MCF 10A (cell line): ENCODE measurements at regions not wholly inside any gene's neighbourhood (a gene's known extent, or its start where the extent isn't known, plus 50 kb on each side); places are given as distances from the start of the nearest gene placed in this dataset.

Source experiments
- BruUV-seq: library from RNA; stranded (reverse); fragments of 400-500 nt; replicated peaks from 2 replicates; lab custom pipeline; 2021; lab: Mats Ljungman, UMichigan
- CTCF ChIA-PET: fragments of 300-600 bp; sonication (Branson Sonifier 250); formaldehyde crosslinking; extraction: SDS; loops from one replicate; lab custom pipeline; 2021; ENCODE audit warnings: antibody characterized with exemption, inconsistent platforms; lab: Yijun Ruan, JAX
- POLR2A ChIA-PET: fragments of 300-600, 350-650 bp; sonication (Branson Sonifier 250); formaldehyde crosslinking; extraction: SDS; loops from one replicate; lab custom pipeline; 2020; ENCODE audit warnings: antibody characterized with exemption, inconsistent platforms; lab: Yijun Ruan, JAX
- DNase-seq: peaks from one replicate; pipeline ENCODE4 v3.0.0-alpha.2; 2018; ENCODE audit not compliant: unreplicated experiment
- H3K27ac Mint-ChIP-seq: one replicate; pipeline ENCODE4 v1.8.0; 2022; ENCODE audit warnings: mild to moderate bottlenecking, low read depth, mixed read lengths; ENCODE audit not compliant: unreplicated experiment
- H3K27me3 Mint-ChIP-seq: one replicate; pipeline ENCODE4 v1.8.0; 2022; ENCODE audit warnings: mixed read lengths; ENCODE audit not compliant: insufficient read depth, unreplicated experiment
- H3K36me3 Mint-ChIP-seq: one replicate; pipeline ENCODE4 v1.8.0; 2022; ENCODE audit warnings: mild to moderate bottlenecking, moderate library complexity, mixed read lengths; ENCODE audit not compliant: insufficient read depth, unreplicated experiment
- H3K4me1 Mint-ChIP-seq: one replicate; pipeline ENCODE4 v1.8.0; 2022; ENCODE audit warnings: mixed read lengths; ENCODE audit not compliant: insufficient read depth, unreplicated experiment
- H3K4me3 Mint-ChIP-seq: one replicate; pipeline ENCODE4 v1.8.0; 2022; ENCODE audit warnings: mild to moderate bottlenecking, moderate library complexity, mixed read lengths; ENCODE audit not compliant: unreplicated experiment
- H3K9me3 Mint-ChIP-seq: one replicate; pipeline ENCODE4 v1.8.0; 2022; ENCODE audit warnings: mixed read lengths; ENCODE audit not compliant: unreplicated experiment
- CTCF ChIP-seq: fragments of 200-600 bp; IDR thresholded peaks from one replicate; pipeline ENCODE4 v1.8.0; 2022; ENCODE audit warnings: antibody characterized with exemption, mild to moderate bottlenecking; ENCODE audit not compliant: unreplicated experiment
- intact Hi-C: fragments of 100-400 bp; cut with micrococcal nuclease; formaldehyde crosslinking; loops from 2 replicates; pipeline ENCODE4 v1.14.1; 2022

GRCh38 chr6:27066802-27067201, 180.7 kb upstream of the PRSS16 start:
- H3K4me3 Mint-ChIP-seq: no peak overlapping the region
- peaks cover 9% of the 10 kb centered on the region for H3K4me1 Mint-ChIP-seq
- CTCF ChIA-PET: interaction anchor here (1.1 kb wide), 1 partner anchor 15 kb away, joined by 3 read pairs; no protein-coding TSS in a partner anchor
- H3K9me3 Mint-ChIP-seq: no peaks in the 10 kb centered on the region
- no peaks in the 10 kb centered on the region for H3K36me3 Mint-ChIP-seq
- no TSS peak for BruUV-seq
- no peak for TF ChIP-seq CTCF
- H3K27ac Mint-ChIP-seq: no peak overlapping the region
- no peak for DNase-seq
- intact Hi-C loops: no loop called here
- POLR2A ChIA-PET: no interaction called here
- no peaks in the 10 kb centered on the region for H3K27me3 Mint-ChIP-seq

- CTCF ChIA-PET: no interaction called here
Measured at GRCh38 chr6:27073441-27073840, 174.1 kb upstream of the PRSS16 start.

GRCh38 chr6:27076116-27076515, 171.4 kb upstream of the PRSS16 start:
- TF ChIP-seq CTCF: no peak
- BruUV-seq: no TSS peak
- no peaks in the 10 kb centered on the region for H3K36me3 Mint-ChIP-seq
- POLR2A ChIA-PET: no interaction called here
- CTCF ChIA-PET: no interaction called here
- no peaks in the 10 kb centered on the region for H3K9me3 Mint-ChIP-seq
- DNase-seq: no peak
- intact Hi-C loops: no loop called here
- H3K4me1 Mint-ChIP-seq: peaks cover 6% of the 10 kb centered on the region
- no peaks in the 10 kb centered on the region for H3K27me3 Mint-ChIP-seq
- H3K27ac Mint-ChIP-seq: no peak overlapping the region
- H3K4me3 Mint-ChIP-seq: no peak overlapping the region

More at GRCh38 chr6:27073441-27073840, 174.1 kb upstream of the PRSS16 start:
- Mint-ChIP-seq H3K4me3 (no peak overlapping the region), H3K27me3 (no peaks in the 10 kb centered on the region), H3K27ac (no peak overlapping the region), H3K4me1 (no peaks in the 10 kb centered on the region), H3K9me3 (no peaks in the 10 kb centered on the region), H3K36me3 (no peaks in the 10 kb centered on the region)
- no peak for TF ChIP-seq CTCF
- no TSS peak for BruUV-seq
- POLR2A ChIA-PET: no interaction called here
- DNase-seq: no peak
- intact Hi-C loops: no loop called here

- intact Hi-C loops: loop anchor here (1.0 to 2.0 kb wide), 2 partner anchors 122 to 472 kb away; no protein-coding TSS in a partner anchor
- H3K36me3 Mint-ChIP-seq: no peaks in the 10 kb centered on the region
- TF ChIP-seq CTCF: peak; percentile 62
- H3K4me3 Mint-ChIP-seq: peak overlapping the region; percentile 69
- peaks cover 6% of the 10 kb centered on the region for H3K4me1 Mint-ChIP-seq
- BruUV-seq: no TSS peak
- peak; percentile 77 for DNase-seq
- peaks cover 24% of the 10 kb centered on the region for H3K27me3 Mint-ChIP-seq
- no peak overlapping the region for H3K27ac Mint-ChIP-seq
- ChIA-PET POLR2A (interaction anchor here (0.7 to 2.2 kb wide), 3 partner anchors 13 to 61 kb away, joined by 3 to 5 read pairs (median 4); no protein-coding TSS in a partner anchor), CTCF (interaction anchor here (0.7 to 2.8 kb wide), 18 partner anchors 8 to 502 kb away, joined by 3 to 17 read pairs (median 4); no protein-coding TSS in a partner anchor)
- no peaks in the 10 kb centered on the region for H3K9me3 Mint-ChIP-seq
Measured at GRCh38 chr6:27078734-27079357, 168.7 kb upstream of the PRSS16 start.
